NCI-H1417 treated with DMSO at 0.1 percent for 48 hours (cell line): ENCODE measurements at regions not wholly inside any gene's neighbourhood (a gene's known extent, or its start where the extent isn't known, plus 50 kb on each side); places are given as distances from the start of the nearest gene placed in this dataset.
A peak's percentile ranks its signal among the peaks of the same experiment; 100 is the strongest.

Source experiments
- DNase-seq: peaks from one replicate; lab custom pipeline; 2025; lab: John Stamatoyannopoulos, UW

- no peak for DNase-seq
Measured at GRCh38 chr18:69216321-69216720, 184.4 kb upstream of the DOK6 start.

GRCh38 chr18:69217196-69218000 is 183.3 kb upstream of the DOK6 start:
- no peak for DNase-seq

GRCh38 chr18:69220529-69220928 is 180.2 kb upstream of the DOK6 start:
- DNase-seq, result no peak

- DNase-seq, result no peak
Measured at GRCh38 chr18:69222089-69222488, 178.6 kb upstream of the DOK6 start.

GRCh38 chr18:69226971-69227370 is 173.7 kb upstream of the DOK6 start:
- no peak for DNase-seq

- no peak for DNase-seq
Measured at GRCh38 chr18:69230204-69230603, 170.5 kb upstream of the DOK6 start.

GRCh38 chr18:69233465-69234054 is 167.1 kb upstream of the DOK6 start:
- no peak for DNase-seq

- no peak for DNase-seq
Measured at GRCh38 chr18:69239849-69240674, 160.6 kb upstream of the DOK6 start.

GRCh38 chr18:69246027-69246426 is 154.7 kb upstream of the DOK6 start:
- peak; percentile 92 for DNase-seq

GRCh38 chr18:69250305-69251151 is 150.2 kb upstream of the DOK6 start:
- no peak for DNase-seq

GRCh38 chr18:69257861-69258458 is 142.7 kb upstream of the DOK6 start:
- DNase-seq, result no peak

GRCh38 chr18:69259282-69259681 is 141.4 kb upstream of the DOK6 start:
- no peak for DNase-seq

GRCh38 chr18:69261406-69261805 is 139.3 kb upstream of the DOK6 start:
- DNase-seq, result no peak

GRCh38 chr18:69265656-69266055 is 135.0 kb upstream of the DOK6 start:
- DNase-seq, result no peak

GRCh38 chr18:69267895-69268294 is 132.8 kb upstream of the DOK6 start:
- no peak for DNase-seq

GRCh38 chr18:69282371-69282770 is 118.3 kb upstream of the DOK6 start:
- no peak for DNase-seq

- DNase-seq, result no peak
Measured at GRCh38 chr18:69291044-69291443, 109.6 kb upstream of the DOK6 start.

GRCh38 chr18:69291755-69292154 is 108.9 kb upstream of the DOK6 start:
- no peak for DNase-seq

GRCh38 chr18:69300185-69300584 is 100.5 kb upstream of the DOK6 start:
- DNase-seq, result no peak

GRCh38 chr18:69308619-69309018 is 92.1 kb upstream of the DOK6 start:
- DNase-seq, result no peak

- peak; percentile 73 for DNase-seq
Measured at GRCh38 chr18:69326094-69326493, 74.6 kb upstream of the DOK6 start.

- no peak for DNase-seq
Measured at GRCh38 chr18:69328086-69328485, 72.6 kb upstream of the DOK6 start.
